ENCODE measurements at regions not wholly inside any gene's neighbourhood (a gene's known extent, or its start where the extent isn't known, plus 50 kb on each side); places are given as distances from the start of the nearest gene placed in this dataset.

DNA sequence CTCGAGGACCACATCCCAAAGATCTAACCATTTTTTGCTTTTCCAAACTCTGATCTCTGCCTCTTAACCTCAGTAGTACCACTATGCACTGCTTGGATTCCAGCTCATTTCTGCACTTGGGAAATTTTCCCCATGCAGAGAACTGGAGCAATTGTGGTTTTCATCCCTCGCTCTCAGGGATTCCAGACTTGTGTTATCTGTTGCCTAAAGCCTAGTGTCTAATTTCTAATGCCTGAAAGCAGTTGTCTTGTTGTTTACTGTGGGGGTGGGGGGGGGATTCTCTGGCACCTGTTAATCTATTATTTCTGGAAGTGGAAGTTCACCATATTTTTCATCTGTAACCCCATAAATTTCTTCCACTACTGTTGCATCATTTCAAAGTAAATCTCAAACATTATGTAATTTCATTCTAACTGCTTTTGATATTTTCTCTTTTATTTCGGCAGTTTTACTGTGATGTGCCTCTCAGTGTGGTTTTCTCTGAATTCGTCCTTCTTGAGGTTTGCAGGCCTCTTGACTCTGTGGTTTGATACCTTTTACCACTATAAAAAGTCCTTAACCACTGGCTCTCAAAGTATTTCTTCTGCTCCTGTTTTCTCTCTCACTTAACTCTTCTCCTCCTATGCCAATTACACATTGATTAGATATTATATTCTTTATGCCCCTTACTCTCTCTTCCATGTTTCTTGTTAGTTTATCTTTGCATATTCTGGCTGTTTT, 205.6 kb upstream of the EOLA2 start:
- no peak for DNase-seq

DNA sequence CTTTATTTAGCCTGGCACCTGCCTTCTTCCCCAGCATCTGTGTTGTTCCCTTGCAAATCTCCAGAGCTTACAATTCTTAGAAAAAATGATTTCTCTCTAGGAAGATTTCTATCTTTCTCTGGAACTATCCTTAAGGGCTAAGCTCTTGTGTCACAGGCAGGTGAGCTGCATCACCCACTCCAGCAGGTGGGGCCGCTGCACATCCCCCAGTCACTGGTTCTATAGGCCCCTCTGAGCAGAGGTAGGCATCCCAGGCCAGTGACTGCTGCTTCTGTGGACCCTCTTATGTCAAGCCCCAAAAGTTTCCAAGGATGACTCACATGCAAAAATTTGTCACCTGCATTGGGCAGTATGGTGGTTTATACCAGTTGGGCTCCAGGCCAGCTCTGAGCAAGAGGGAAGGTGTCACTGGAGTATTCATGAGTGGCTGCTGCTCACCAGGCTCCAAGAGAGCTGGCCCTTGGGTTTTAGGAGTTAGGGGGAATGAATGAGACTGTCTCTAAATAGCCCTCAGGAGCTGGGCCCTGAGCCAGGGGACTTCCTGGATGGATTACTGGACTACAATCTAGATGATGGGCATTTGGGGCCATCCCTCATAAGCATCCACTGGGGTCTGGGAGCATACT, 208.1 kb upstream of the EOLA2 start:
- DNase-seq = no peak

DNA sequence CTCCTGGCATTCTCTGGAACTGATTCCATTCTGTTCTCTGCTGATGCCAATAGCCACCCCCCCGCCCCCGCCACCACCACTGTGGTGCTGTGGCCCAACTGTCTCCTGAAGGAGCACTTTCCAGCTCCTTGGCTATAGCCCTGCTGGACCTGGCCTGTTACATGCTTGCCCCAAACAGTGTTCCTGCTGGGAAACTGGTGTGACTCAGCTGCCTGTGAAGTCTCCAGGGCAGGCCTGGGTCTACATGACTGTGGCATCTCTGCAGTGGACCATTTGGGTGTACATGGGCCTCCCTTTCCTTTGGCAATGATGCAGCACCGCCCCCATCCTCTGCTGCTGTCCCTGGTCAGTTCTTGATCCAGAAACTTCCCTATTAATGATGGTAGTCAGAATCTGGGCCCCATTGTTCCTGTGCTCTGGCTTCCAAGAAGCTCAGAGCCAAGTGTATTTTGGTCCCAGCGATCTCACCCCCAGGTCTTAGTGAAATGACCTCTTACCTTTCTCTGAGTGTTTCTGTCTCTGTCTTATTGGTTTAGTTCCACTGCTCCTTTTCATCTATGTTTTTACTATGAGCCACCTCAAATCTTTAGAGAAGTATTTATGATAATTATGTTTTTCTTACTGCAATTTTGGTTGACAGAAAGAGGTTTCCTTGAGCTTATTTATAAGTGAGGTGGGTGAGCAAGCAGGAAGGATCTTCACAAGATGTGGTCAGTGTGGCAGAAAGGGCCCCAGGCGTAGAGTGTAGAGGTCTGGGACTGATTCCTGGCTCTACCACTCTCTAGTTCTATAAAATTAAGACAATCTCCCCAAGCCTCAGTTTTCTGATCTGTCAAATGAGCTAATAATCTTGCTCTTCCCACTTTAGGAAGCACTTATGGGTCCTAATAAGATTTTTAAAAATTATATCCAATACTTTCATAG, 210.7 kb upstream of the EOLA2 start:
- DNase-seq = no peak

DNA sequence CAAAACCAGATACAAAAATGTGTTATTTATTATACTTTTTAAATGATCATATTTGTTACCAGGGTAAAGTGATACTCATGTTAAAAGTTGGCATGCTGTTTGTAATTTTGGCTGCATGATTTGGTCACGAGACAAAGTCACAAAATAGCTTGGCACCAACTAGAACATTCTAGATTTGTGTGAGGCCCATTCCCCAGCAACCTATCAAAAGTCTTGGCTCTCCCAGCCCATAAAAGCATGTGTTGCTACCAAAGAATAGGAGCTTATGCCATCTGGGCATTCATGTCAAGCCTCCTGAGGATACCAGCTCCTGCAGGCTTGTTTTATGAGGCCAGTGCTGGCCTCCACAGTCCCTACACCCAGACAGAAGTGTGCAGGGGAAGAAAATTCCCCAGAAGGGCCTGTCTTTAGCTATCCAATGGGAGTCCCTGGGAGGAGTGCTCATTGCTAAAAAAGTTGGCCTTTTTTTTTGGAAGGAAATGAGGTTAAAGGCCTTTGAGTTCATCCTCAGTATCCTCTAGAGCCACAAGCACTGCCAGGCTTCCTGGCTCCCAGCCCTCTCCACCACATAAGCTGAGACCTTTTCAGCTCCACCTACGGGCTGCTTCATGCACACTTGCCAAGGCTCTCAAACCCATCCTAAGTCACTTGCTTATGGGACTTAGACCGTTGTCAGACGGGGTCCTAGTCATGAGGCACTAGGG, 211.9 kb upstream of the EOLA2 start:
- DNase-seq = no peak

- DNase-seq = no peak
Observed at GRCh38 chrX:150150780-150151125, 212.4 kb upstream of the MAMLD1 start.

GRCh38 chrX:150152036-150152435, 211.1 kb upstream of the MAMLD1 start:
- DNase-seq = no peak

DNA sequence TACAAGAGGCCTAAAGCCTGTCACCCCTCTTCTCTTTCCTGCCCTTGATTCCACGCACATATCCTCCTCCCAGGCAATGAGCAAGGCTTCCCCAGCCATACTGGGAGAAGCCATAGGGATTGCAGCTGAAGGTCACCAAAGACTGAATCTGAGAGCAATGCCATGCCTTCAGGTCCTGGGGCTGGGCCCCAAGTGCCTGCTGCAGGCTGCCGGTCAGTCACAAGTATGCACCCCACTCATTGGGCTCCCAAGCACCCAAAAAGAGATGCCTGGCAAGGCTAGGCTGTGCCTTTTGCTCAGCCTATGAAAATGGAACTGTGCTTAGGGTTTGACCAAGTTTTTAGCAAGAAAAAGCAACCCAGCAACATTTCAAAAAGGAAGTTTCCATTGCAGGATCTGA, 210.6 kb upstream of the MAMLD1 start:
- no peak for DNase-seq

GRCh38 chrX:150155436-150156035, 207.6 kb upstream of the MAMLD1 start:
- no peak for DNase-seq

DNA sequence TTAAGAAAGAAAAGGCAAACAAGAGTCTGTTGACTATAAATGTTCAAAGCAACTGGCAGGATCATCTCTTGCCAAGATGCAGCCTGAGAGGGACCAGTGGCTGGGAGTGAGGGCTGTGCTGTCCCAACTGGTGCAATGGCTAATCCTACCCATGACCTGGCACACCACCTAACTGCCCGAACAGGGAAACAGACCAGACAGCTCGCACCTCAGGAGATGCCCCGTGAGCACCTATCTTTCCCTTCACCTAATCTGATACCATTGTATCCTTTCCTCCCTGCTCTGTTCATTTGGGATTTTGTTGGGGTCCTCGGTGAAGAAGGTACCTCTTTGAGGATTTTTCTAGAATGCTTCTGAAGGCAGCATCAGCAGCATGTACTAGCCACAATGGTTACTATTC, 206.5 kb upstream of the MAMLD1 start:
- DNase-seq = no peak

DNA sequence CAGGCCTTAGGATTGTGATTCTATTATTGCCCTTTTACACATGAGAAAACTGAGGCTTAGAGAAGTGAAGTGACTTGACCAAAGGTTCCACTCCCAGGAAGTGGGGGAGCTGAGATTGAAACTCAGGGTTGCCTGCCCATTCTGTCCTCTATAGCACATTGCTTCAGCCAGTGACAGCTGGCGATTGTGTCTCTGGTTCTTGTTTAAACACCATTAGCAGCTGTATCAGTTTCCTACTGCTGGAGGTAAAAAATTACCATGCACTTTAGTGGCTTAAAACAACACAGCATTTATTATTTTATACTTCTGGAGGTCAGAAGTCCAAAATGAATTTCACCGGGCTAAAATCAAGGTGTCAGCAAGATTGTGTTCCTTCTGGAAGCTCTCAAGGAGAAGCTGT, 205.8 kb upstream of the MAMLD1 start:
- no peak for DNase-seq

DNA sequence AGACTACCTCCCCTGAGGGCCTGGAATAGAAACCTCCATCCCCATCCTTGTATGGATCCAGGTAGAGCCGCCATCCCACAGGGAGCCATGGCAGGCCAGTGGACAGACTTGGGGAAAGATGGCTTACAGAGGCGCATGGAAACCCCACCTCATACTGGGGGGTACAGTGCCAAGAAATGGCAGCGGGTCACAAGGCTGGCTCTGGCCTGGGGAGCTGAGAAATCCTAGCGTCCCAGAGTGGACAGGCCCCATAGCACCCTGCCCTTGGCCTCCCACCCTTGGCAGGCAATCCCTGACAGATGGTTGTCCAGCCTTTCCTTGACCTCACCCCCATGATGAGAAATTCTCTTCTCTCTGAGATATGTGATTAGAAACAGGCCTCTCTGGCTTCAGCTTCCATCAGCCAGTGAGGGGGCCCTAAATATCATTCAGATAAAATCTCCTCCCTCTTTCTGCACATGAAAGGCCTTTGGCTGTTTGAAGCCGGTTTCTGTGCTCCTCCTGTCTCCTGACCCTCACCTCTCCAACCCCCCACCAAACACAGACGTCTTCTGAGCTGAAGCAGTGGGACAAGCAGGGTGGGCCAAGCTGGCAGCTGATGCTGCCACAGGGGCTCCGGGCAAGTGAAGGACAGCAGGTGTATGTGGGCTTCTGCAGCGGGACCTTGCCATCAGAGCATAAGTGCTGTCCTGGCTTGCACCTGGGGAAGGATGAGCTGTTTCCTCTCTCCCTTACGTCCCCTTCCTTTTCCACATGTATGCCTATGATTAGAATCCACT, 204.4 kb upstream of the MAMLD1 start:
- DNase-seq = no peak

DNA sequence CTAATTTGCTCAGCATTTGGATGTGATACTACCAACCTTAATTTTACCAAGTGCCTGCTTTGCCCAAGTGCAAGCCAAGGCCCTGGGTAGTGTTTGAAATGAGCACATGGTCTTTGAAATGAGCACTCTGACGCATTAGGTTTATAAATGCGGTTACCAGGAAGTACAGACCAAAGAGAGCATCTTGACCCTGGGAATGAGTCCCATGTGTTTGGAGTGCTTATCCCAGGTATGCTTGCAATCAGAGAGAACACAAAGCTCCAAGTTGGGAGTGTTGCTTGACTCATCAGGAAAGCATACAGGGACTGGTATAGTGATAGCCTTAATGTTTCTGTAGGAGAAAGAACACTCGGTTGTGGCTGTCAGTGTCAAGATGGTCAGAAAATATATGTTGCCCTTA, 203.6 kb upstream of the MAMLD1 start:
- DNase-seq = no peak

DNA sequence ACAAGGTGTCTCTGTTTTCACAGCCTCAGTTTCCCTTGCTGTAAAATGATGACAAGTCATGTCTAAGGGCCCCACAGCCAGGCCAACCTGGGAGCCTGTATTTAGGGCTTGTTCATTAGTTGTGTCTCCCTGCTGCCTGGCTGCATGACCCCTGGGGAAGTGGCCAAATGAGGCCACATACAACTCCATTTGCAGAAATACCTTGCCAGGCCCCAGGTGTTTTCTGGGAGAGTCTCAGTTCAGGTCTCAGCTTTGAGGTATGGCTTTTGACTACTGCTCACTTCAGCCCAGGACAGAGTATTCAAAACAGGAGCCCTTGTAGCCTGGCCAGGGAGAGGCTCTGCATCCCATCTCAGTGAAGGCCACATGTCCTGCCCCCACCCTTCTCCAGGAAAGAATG, 202.5 kb upstream of the MAMLD1 start:
- no peak for DNase-seq

DNA sequence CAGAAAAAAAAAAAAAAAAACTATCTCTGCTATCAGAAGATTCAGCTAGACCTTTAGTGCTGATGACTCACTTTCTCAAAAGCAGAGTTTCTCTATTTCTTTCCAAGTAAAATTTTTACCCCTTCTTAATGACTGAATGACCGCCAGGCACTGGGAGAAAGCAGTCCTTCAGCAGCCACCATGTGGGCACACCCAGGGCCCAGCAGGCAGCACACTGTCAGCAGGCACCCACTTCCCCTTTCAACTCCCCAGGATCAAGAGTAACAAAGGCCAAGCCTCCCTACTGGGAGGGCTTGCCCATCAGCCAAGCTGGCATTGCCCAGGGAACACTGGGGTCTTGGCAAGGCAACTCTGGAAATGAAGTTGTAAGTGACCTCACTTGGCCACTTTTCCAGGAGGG, 201.9 kb upstream of the MAMLD1 start:
- peak in 1 of 2 donors; percentile 10 for DNase-seq

GRCh38 chrX:150162141-150162540, 201.0 kb upstream of the MAMLD1 start:
- no peak for DNase-seq

GRCh38 chrX:150163221-150163930, 199.7 kb upstream of the MAMLD1 start:
- DNase-seq = no peak

DNA sequence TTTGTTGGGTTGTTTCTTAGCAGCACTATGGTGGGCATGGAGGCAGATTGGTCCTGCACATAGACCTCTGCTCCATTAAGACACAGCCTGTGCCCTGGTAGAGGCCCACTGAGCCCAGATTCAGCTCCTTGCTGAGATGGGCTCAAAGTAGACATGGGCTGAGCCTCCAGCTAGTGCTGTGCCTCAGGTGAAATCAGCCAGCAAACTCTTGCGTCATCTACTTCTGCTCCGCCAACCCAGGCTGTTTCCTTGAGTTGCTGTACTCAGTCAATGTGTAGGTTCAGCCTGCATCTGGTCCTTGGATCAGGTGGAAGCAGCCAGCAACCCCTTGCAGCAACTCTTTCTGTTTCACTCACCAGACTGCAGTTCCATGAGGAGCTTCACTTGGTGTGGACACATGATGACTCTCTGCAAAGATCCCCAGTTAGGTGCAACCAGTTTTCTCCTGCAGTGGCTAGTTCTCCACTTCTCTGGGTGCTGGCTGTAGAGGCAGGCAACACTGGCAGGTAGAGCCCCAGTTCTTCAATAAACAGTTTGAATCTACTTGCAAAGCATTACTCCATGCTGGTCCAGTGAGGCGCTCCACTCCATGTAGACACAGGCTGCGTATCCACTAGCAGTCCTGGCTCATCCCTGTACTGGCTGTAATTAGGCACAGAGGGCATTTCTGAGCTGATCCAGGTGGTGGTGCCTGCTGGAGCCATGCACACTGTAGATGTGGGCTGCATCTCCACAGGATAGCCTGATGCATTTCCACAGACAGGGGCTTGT, 199.0 kb upstream of the MAMLD1 start:
- DNase-seq = no peak

DNA sequence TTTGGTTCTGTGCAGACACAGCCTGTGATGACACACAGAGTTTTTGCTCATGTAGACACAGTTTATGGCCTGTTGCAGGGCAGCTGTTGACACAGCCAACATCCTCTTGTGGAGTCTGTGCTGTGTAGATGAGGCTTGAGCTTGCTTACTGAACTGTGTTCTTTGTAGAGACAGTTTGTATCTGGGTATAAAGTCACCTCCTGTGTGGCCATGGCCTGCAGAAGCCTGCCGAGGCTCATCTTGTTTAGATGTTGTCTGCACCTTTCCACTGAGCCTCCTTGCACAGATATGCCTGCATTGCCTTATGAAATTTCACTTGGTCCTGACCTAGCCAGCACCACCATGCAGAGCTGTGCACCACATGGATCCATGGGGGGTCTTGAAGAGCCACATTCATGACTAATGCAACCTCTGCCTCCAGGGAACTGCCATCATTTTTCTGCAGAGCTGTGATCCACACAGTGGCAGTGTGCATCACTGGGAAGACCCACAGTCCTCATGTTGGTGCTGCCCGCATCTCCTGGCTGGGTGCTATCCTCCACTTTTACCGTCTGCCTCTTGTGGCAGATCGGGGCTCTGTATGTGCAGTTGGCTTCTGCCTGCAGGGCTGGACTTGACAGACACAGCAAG, 198.0 kb upstream of the MAMLD1 start:
- no peak for DNase-seq

DNA sequence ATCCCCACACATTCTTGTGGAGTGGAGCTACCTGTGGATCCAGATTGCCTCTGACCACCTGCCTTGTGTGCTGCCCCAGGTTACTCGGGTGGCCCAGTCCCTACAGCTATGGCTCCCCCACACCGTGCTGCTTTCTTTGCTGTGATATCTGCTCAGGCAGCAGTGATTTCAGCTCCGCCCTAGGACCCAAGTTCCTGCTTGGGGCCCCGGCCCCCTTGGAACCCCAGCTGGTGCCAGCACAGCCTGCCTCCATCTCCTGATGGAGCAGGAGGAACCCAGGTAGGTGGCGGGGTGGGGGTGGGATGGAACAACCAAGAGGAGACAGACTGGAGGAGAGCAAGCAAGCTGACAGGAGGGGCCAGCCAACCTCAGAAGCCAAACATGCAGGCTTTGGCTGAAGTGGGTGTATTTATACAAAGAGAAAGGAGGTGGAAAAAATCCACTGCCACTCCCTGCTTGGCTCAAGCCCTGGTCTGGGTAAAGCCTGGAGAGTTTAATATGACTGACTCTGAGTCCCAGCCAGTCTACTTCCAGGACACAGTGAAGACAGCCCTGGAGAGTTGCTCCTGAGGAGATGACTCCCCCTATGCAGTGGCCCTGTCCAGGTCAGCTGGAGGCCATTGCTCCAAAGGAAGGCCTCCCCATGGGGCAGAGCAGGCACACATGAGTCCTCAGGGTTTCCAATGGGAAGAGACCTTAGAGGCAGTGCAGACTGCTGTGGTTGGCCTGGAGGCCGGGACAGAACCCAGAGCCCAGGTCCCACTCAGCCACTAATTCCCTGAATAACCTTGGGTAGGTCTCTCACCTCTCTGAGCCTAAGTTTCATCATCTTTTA, 197.1 kb upstream of the MAMLD1 start:
- DNase-seq = no peak
